ENCODE measurements at regions not wholly inside any gene's neighbourhood (a gene's known extent, or its start where the extent isn't known, plus 50 kb on each side); places are given as distances from the start of the nearest gene placed in this dataset.
"Not testable (repeated sequence)": the region's sequence is repeated elsewhere in the genome, so short reads cannot be mapped to it uniquely, and the experiment has no call there.

GRCh38 chr14:96717116-96717515 lies 80.1 kb upstream of the VRK1 start:
- H3K4me1 Mint-ChIP-seq (ENCODE audit: low read depth) = no peaks in the 10 kb centered on the region
- no peaks in the 10 kb centered on the region for H3K36me3 Mint-ChIP-seq (ENCODE audit: low read depth)
- ChIA-PET POLR2A (no interaction called here), CTCF (no interaction called here)
- peaks cover 2 to 7% of the 10 kb centered on the region in 2 experiments for H3K27me3 ChIP-seq (ENCODE audit: control insufficient read depth in 1 of 2, insufficient read depth in 2 of 2, low read length in 2 of 2)
- H3K4me3 Mint-ChIP-seq = no peak overlapping the region
- H3K9me3 Mint-ChIP-seq = no peaks in the 10 kb centered on the region
- DNase-seq (no peak), ATAC-seq (ENCODE audit: poor library complexity) (no peak)
- no peak overlapping the region for H3K4me3 ChIP-seq (ENCODE audit: low read length)
- H3K27me3 Mint-ChIP-seq = peaks cover 38% of the 10 kb centered on the region
- H3K27ac Mint-ChIP-seq = no peak overlapping the region
- intact Hi-C loops (cut with DNase I, micrococcal nuclease) = no loop called here
- TF ChIP-seq CTCF (IDR thresholded peaks at IDR 0.05) = no peak
- no peaks in the 10 kb centered on the region for H3K4me1 ChIP-seq (ENCODE audit: insufficient read depth, low read length)
- H3K27ac ChIP-seq (ENCODE audit: low read depth in 1 of 2, low read length in 2 of 2) = no peak overlapping the region
- no peaks in the 10 kb centered on the region for H3K9me3 ChIP-seq (ENCODE audit: control insufficient read depth in 1 of 2, insufficient read depth in 1 of 2, low read length in 2 of 2)
- no peaks in the 10 kb centered on the region for H3K36me3 ChIP-seq (ENCODE audit: insufficient read depth, low read length)

- POLR2A ChIA-PET = no interaction called here
- H3K9me3 ChIP-seq (ENCODE audit: control insufficient read depth in 1 of 2, insufficient read depth in 1 of 2, low read length in 2 of 2) = no peaks in the 10 kb centered on the region
- no peaks in the 10 kb centered on the region for H3K4me1 Mint-ChIP-seq (ENCODE audit: low read depth)
- no peak for TF ChIP-seq CTCF (IDR thresholded peaks at IDR 0.05)
- no peaks in the 10 kb centered on the region for H3K9me3 Mint-ChIP-seq
- no peaks in the 10 kb centered on the region for H3K4me1 ChIP-seq (ENCODE audit: insufficient read depth, low read length)
- peaks cover 0 to 7% of the 10 kb centered on the region in 2 experiments for H3K27me3 ChIP-seq (ENCODE audit: control insufficient read depth in 1 of 2, insufficient read depth in 2 of 2, low read length in 2 of 2)
- no peaks in the 10 kb centered on the region for H3K36me3 Mint-ChIP-seq (ENCODE audit: low read depth)
- DNase-seq (no peak), ATAC-seq (ENCODE audit: poor library complexity) (no peak)
- no peak overlapping the region for H3K4me3 ChIP-seq (ENCODE audit: low read length)
- no peak overlapping the region for H3K4me3 Mint-ChIP-seq
- no peaks in the 10 kb centered on the region for H3K36me3 ChIP-seq (ENCODE audit: insufficient read depth, low read length)
- peaks cover 31% of the 10 kb centered on the region for H3K27me3 Mint-ChIP-seq
- H3K27ac Mint-ChIP-seq = no peak overlapping the region
- CTCF ChIA-PET = no interaction called here
- H3K27ac ChIP-seq (ENCODE audit: low read depth in 1 of 2, low read length in 2 of 2) = no peak overlapping the region
- intact Hi-C loops (cut with DNase I, micrococcal nuclease) = no loop called here
These were observed 78.8 kb upstream of the VRK1 start for GRCh38 chr14:96718407-96718806.

- H3K9me3 ChIP-seq (ENCODE audit: control insufficient read depth in 1 of 2, insufficient read depth in 1 of 2, low read length in 2 of 2); H3K4me1 ChIP-seq (ENCODE audit: insufficient read depth, low read length); DNase-seq; CTCF ChIA-PET; H3K9me3 Mint-ChIP-seq; H3K36me3 ChIP-seq (ENCODE audit: insufficient read depth, low read length); H3K27me3 ChIP-seq (ENCODE audit: control insufficient read depth in 1 of 2, insufficient read depth in 2 of 2, low read length in 2 of 2); H3K4me3 Mint-ChIP-seq; H3K27ac Mint-ChIP-seq; intact Hi-C loops (cut with DNase I, micrococcal nuclease); H3K4me3 ChIP-seq (ENCODE audit: low read length); H3K4me1 Mint-ChIP-seq (ENCODE audit: low read depth); ATAC-seq (ENCODE audit: poor library complexity); POLR2A ChIA-PET; H3K27ac ChIP-seq (ENCODE audit: low read depth in 1 of 2, low read length in 2 of 2); H3K36me3 Mint-ChIP-seq (ENCODE audit: low read depth): not testable (repeated sequence)
- H3K27me3 Mint-ChIP-seq = peaks cover 25% of the 10 kb centered on the region
These were observed 76.5 kb upstream of the VRK1 start for GRCh38 chr14:96720702-96721101.

- TF ChIP-seq CTCF (IDR thresholded peaks at IDR 0.05) = no peak
- POLR2A ChIA-PET = no interaction called here
- no peak for DNase-seq
- no peaks in the 10 kb centered on the region for H3K4me1 Mint-ChIP-seq (ENCODE audit: low read depth)
- H3K27ac Mint-ChIP-seq = no peak overlapping the region
- H3K27ac ChIP-seq (ENCODE audit: low read depth in 1 of 2, low read length in 2 of 2) = no peak overlapping the region
- no peak overlapping the region for H3K4me3 ChIP-seq (ENCODE audit: low read length)
- no peaks in the 10 kb centered on the region for H3K9me3 Mint-ChIP-seq
- no peaks in the 10 kb centered on the region for H3K36me3 ChIP-seq (ENCODE audit: insufficient read depth, low read length)
- no peaks in the 10 kb centered on the region for H3K27me3 ChIP-seq (ENCODE audit: control insufficient read depth in 1 of 2, insufficient read depth in 2 of 2, low read length in 2 of 2)
- no peak overlapping the region for H3K4me3 Mint-ChIP-seq
- ATAC-seq (ENCODE audit: poor library complexity) = no peak
- H3K9me3 ChIP-seq (ENCODE audit: control insufficient read depth in 1 of 2, insufficient read depth in 1 of 2, low read length in 2 of 2) = no peaks in the 10 kb centered on the region
- intact Hi-C loops (cut with DNase I, micrococcal nuclease) = no loop called here
- no peaks in the 10 kb centered on the region for H3K4me1 ChIP-seq (ENCODE audit: insufficient read depth, low read length)
- no peaks in the 10 kb centered on the region for H3K36me3 Mint-ChIP-seq (ENCODE audit: low read depth)
- CTCF ChIA-PET = interaction anchor here (0.5 kb wide), 1 partner anchor 47 kb away, joined by 3 read pairs; no protein-coding TSS in a partner anchor
- peaks cover 36% of the 10 kb centered on the region for H3K27me3 Mint-ChIP-seq
These were observed 74.4 kb upstream of the VRK1 start for GRCh38 chr14:96722736-96723135.

Data from CD4-positive, alpha-beta T cell (primary cell).